ENCODE measurements at regions not wholly inside any gene's neighbourhood (a gene's known extent, or its start where the extent isn't known, plus 50 kb on each side); places are given as distances from the start of the nearest gene placed in this dataset.

DNA sequence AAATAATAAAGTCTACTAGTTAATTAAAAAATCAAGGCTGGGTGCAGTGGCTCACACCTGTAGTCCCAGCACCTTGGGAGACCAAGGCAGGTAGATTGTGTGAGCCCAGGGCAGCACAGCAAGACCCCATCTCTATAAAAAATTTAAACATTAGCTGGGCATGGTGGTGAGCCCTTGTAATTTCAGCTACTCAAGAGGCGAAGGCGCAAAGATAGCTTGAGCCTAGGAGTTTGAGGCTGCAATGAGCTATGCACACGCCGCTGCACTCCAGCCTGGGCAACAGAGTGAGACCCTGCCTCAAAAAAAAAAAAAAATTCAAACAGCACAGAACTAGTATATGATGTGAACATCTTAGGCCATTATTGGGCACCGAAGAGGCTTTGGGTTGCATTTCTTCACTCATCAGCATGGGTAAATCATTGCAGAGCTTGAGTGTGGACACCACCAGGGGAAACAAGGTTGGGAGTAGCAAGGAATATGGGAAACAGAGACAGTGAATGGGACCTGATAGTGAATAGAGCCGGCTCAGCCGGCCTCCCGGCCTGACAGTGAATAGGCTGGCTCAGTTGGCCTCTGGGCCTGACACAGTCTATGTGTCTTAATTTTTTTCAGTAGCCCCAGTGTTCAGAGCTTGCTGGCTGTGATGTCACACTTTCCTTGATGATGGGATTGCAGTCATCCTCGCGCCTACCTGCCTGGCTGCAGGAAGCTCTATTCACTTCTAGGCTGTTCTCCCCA, 89.1 kb upstream of the ERRFI1 start:
- no peak for DNase-seq (ENCODE audit: low read depth)

GRCh38 chr1:8113262-8114220, 87.4 kb upstream of the ERRFI1 start:
- DNase-seq (ENCODE audit: low read depth) = no peak

DNA sequence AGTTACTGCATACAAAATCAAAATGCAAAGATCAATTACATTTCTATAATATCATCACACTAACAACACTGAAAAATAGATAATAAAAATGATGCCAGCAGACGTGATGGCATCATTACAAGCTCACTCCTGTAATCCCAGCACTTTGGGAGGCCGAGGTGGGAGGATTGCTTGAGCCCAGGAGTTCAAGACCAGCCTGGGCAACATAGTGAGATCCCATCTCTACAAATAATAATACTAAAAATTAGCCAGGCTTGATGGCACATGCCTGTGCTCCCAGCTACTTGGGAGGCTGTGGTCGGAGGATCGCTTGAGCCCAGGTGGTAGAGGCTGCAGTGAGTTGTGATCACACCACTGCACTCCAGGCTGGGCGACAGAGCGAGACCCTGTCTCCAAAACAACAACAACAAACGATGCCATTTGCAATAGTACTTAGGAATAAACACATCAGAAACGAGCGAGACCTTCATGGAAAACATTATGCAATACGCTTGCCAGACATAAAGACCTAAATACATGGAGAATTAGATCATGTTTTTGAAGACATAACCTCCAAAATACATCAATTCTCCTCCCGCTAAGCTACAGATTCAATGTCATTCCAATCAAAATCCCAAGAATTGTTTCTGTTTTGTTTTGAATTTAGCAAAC, 86.6 kb upstream of the ERRFI1 start:
- DNase-seq (ENCODE audit: low read depth) = no peak

DNA sequence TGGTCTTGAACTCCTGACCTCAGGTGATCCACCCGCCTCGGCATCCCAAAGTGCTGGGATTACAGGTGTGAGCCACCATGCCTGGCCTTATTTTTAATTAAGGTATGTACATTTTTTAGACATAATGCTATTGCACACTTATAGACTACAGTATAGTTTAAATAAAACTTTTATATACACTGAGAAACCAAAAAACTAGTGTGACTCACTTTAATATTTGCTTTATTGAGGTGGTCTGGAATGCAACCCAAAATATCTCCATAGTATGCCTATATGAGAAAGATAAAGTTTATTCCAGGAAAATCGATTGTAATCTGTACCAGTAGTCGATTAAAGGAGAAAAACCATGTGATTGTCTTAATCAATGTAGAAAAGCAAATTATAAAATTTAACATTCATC, 85.5 kb upstream of the ERRFI1 start:
- DNase-seq (ENCODE audit: low read depth) = no peak

DNA sequence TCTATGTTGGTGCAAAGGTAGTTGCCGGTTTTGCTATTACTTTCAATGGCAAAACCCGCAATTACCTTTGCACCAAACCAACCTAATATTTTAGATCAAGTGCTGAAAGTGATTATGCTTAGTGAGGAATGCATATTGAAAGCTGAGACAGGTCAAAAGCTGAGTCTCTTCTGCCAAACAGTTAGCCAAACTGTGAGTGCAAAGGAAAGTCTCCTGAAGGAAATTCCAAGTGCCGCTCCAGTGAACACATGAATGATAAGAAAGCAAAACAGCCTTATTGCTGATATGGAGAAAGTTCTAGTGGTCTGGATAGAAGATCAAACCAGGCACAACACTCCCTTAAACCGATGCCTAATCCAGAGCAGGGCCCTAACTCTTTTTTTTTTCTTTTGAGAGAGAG, 83.1 kb upstream of the ERRFI1 start:
- no peak for DNase-seq (ENCODE audit: low read depth)

GRCh38 chr1:8107897-8108296, 81.8 kb upstream of the ERRFI1 start:
- DNase-seq (ENCODE audit: low read depth) = no peak

GRCh38 chr1:8104278-8105236, 78.4 kb upstream of the ERRFI1 start:
- no peak for DNase-seq (ENCODE audit: low read depth)

DNA sequence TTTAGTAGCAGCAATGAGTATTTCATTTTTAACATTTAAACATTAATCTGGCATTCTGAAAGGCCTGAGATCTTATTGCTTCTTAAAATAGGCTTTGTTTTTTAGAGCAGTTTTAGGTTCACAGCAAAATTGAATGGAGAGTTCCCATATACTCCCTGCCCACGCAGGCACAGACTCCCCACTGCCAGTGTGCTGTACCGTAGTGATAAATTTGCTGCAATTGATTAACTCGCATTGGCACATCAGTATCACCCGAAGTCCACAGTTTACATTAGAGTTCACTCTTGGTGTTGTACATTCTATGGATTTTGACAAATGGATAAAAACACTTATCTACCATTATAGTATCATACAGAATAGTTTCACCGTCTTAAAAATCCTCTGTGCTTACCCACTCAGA, 71.8 kb upstream of the ERRFI1 start:
- no peak for DNase-seq (ENCODE audit: low read depth)

DNA sequence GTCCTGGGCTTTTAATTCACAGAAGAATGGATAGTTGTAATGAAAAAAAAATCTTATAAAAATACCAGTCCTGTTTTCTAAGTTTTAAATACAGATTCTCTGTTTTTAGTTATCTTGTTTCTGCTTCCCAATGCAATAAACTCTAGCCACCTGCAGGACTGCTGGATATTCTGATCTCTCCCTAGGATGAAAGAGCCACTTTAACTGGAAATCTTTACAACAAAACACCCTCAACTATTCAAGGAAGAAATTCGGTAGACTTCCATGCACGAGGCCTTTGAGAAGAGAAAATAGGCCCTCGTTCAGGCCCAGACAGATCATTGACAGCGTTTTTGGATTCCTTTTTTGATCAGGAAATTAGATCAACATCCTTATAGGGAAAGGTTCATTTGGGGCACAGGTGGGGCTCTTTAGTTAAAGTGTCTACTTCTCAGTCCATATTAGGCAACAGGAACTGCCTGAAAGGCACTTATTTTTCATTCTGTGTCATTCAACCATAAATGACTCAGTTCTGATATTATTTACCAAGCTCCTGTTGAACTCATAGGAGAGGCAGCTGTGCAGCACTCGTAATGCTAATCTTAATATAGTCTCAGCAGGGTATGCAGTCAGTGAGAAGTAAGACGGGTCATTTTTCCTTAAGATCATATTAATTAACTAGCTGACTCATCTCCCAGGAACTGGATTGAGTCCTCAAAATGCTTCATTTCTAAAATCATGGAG, 71.1 kb upstream of the ERRFI1 start:
- peak; percentile 93 for DNase-seq (ENCODE audit: low read depth)

- peak; percentile 77 for DNase-seq (ENCODE audit: low read depth)
Observed at GRCh38 chr1:8096105-8097011, 70.2 kb upstream of the ERRFI1 start.

DNA sequence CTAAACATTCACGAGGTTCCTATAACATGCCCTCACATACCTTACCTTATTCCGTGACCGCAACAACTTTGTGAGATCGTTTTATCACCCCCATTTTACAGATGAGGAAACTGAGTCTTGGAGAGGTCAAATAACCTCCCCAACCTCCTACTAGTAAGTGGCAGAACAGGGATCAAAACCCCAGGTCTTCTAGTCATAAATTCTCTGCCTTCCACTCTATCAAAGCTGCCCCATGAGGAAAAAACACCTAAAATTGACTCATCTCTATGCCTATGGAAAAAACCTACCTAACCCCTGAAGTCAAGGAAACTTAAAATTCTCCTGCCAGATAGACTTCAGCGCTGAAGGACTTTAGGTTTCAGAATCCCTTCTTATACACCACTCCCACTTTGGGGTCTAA, 69.5 kb upstream of the ERRFI1 start:
- no peak for DNase-seq (ENCODE audit: low read depth)

DNA sequence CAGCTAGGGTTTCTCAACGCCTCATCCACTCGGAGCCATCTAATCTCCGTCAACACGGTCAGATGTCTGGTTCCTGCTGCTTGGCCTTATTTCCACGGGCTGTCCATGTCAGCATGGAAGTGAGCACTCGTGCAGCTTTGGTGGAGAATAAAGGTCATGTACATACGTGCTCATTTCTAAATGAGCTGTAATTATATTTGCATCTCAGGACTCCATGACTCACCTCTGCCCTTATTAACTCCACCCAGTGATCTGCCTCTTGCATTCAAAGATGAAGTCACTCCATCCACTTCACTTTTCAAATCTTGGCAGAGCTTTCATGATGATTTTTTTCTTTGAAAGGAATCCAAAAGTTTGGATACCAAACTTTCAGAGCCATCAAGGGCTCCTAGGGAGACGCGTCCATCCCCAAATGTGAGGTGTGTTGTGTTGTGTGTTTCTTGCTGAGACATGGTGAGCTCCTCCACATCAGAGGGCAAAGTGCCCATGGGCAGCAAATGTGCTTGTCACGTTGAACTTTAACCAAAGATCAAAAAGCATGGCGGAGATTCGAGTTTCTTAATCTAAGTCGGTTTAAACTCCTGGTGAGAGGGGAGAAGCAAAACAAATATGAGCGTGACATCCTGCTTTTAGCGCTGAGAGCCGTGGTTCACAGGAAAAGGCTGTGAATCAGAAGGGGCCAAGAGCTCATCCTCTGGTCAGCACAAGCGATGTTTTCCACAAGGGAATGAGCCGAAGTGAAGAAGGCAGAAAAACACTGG, 68.6 kb upstream of the ERRFI1 start:
- no peak for DNase-seq (ENCODE audit: low read depth)

DNA sequence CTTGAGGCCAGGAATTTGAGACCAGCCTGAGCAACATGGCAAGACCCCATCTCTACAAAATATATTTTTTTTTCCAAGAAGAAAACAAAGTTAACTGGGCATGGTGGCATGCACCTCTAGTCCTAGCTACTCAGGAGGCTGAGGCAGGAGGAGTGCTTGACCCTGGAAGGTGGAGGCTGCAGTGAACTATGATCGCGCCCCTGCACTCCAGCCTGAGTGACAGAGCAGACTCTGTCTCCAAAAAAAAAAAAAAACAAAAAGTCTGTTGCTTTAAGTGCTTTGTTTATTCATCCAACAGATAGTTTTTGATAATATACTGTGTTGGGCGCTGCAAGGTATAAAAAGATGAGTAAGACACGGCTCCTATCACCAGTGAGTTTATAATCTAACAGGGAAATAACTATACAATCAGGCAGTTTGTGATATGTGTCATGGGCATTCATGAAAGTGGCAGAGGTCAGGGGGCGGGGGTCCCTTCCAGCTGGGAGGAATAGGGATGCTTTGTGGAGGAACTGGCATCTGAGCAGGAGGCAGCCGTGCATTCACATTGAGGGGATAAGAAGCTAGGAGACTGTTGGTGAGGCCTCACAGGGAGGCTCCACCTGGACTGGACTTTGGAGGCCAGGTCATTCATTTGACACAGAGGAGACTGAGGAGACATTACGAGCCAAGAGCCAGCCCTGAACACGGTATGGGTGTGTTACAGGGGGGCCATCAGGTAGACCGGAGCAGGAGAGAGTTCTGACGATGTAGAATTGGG, 67.3 kb upstream of the ERRFI1 start:
- DNase-seq (ENCODE audit: low read depth) = no peak

- DNase-seq (ENCODE audit: low read depth) = no peak
Observed at GRCh38 chr1:8092657-8093056, 66.5 kb upstream of the ERRFI1 start.

DNA sequence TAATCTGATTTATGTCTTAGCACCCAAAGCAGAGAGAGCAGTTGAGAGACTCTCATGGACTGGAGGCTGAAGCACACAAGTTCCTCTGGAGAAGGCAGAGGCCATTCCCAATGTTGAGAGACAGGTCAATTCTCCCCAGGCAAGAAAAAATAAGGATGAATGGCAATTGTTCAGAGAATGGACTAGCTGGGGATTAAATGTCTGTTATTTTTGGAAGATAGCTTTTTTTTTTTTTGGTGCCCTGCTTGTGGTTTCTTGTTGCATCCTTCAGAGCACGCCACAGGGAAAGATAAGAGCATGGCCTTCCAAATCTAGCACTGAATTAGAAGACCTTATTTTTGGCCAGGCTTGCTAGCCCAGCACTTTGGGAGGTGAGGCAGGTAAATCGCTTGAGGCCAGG, 65.6 kb upstream of the ERRFI1 start:
- no peak for DNase-seq (ENCODE audit: low read depth)

GRCh38 chr1:8090241-8090702, 64.2 kb upstream of the ERRFI1 start:
- DNase-seq (ENCODE audit: low read depth) = peak; percentile 95

DNA sequence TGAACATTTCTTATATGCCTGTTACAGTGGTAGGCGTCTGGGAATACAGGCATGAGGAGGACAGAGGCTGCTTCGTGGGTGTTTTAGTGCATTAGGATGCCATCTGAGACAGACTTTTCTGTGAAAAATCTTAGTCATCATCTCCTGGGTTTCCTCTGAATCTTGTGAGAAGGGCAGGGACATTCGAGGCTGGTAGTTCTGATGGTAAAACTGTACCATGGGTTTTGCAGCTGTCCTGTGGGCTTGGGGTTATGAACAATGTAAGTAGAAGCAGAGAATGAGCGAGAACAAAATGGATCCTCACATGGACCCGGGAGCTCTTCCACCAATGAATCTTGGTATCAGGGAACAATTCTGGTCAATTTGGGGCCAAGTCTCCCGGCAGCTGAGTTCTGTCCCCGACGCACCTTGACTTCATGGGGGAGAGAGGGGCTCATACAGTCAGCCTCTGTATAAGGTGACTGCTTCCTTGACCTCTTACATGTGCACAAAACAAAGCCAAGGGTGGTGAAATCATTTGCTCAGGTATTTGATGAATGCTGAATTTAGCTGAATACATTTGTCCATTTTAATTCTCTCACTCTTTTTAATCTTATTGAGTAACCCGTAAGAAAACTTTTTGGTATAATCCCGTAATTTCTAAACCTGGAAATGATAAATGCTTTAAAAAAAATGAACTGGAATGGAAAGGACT, 63.6 kb upstream of the ERRFI1 start:
- DNase-seq (ENCODE audit: low read depth) = no peak

DNA sequence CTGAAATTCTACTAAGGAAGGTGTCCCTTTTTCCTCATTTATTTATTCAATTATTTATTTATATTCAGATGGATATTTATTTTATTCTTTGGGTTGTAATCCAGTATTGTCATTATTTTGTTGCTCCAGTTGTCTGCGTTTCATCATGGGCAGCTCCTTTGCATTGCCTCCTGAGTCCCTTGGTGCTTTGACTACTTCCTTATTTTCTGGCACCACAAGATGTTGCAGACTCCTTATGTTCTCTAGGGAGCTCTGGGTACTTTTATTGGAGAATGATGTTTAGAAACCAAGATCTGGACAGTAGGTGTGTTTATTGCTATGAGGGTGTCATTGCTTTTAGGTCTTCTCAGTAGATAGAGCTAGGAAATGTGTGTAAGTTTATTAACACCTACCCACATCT, 59.9 kb upstream of the ERRFI1 start:
- DNase-seq (ENCODE audit: low read depth) = no peak

Measured in non-pigmented ciliary epithelial cell (primary cell).